GM12878 (cell line): ENCODE measurements at regions not wholly inside any gene's neighbourhood (a gene's known extent, or its start where the extent isn't known, plus 50 kb on each side); places are given as distances from the start of the nearest gene placed in this dataset.

Source experiments
- FOS ChIP-seq: IDR thresholded peaks from 3 replicates; pipeline ENCODE4 v1.6.1; 2011; ENCODE audit warnings: borderline replicate concordance; ENCODE audit not compliant: insufficient read length; ENCODE audit errors: extremely low read depth
- RAD21 ChIP-seq: IDR thresholded peaks from 2 replicates; pipeline ENCODE4 v1.6.1; 2011; ENCODE audit warnings: mild to moderate bottlenecking, low read depth, low read length, moderate library complexity; ENCODE audit not compliant: insufficient read depth

DNA sequence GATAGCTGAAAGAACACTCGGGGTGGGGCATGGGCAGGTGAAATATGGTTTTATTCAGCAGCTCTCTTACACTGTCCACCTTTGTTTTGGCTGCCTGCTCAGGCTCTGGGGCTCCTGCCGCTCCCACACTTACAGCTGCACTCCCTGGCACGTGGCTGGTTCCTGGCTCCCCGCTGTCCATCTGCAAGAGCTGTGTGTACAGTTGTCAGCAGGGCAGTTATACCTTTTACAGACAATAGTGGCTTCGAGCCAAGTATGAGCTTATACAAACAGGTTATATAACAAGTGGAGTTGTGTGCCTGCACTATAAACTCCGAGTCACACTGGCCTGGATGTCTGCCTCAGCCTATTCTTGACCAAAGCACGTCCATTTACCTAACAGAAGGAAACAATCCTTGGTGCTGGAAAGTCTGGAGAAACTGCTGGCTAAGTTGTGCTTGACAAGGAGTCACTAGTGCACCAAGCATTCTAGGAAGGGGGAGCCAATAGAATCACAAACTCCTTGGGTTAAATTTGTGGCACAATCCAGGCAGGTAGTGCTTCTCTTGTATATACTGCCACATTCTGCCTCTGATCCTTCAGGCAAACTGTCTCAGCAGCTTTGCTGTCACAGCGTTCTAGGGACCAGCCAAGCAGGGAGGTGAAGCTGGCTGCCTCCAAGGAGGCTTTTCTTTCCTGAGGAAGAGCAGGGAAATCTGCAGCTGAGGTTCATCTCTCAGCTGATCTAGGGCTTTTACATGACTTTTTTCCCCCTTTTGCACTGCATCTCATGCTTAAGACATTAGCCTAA, 68.2 kb downstream of the NHLRC3 start:
- no peak for TF ChIP-seq FOS
- no peak for TF ChIP-seq RAD21
